GM12892 (cell line): ENCODE measurements at regions not wholly inside any gene's neighbourhood (a gene's known extent, or its start where the extent isn't known, plus 50 kb on each side); places are given as distances from the start of the nearest gene placed in this dataset.

ENCODE experiments used
- DNase-seq: peaks from one replicate; pipeline ENCODE4 v3.0.0; 2011; ENCODE audit not compliant: insufficient read length
- FAIRE-seq: peaks from 2 replicates; lab custom pipeline; 2011; peaks lifted over from hg19 to GRCh38; lab: Jason Lieb, UNC
- POLR2A ChIP-seq: IDR thresholded peaks from 2 replicates; pipeline ENCODE4 v1.6.1; 2011; ENCODE audit warnings: low read depth, low read length, control low read depth
- POLR2AphosphoS5 ChIP-seq: IDR thresholded peaks from 2 replicates; pipeline ENCODE4 v1.6.1; 2011; ENCODE audit warnings: low read depth, low read length, control low read depth
- TAF1 ChIP-seq: IDR thresholded peaks from 2 replicates; pipeline ENCODE4 v1.6.1; 2011; ENCODE audit warnings: low read depth, mild to moderate bottlenecking, control low read depth, low read length, borderline replicate concordance

DNA sequence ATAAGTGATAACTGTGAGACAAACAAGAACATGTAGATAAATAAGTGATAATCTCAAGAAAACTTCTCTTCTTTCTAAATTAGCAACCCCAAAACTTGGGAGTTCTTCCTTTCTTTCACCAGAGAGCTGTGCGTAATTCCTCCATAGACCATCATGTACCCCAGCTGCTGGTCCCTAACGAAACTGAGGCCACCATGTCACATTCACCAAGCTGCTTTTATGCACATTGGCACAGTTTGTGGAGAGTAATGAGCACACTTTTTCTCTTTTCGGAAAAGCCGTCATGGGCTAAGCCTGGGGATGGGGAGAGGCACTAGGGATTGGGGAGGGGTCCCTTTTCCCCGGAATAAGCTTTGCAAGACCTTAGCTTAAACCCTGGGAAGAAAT, 561.4 kb downstream of the BNC2 start:
- FAIRE-seq: no peak
- DNase-seq: no peak
- TF ChIP-seq TAF1: no peak

DNA sequence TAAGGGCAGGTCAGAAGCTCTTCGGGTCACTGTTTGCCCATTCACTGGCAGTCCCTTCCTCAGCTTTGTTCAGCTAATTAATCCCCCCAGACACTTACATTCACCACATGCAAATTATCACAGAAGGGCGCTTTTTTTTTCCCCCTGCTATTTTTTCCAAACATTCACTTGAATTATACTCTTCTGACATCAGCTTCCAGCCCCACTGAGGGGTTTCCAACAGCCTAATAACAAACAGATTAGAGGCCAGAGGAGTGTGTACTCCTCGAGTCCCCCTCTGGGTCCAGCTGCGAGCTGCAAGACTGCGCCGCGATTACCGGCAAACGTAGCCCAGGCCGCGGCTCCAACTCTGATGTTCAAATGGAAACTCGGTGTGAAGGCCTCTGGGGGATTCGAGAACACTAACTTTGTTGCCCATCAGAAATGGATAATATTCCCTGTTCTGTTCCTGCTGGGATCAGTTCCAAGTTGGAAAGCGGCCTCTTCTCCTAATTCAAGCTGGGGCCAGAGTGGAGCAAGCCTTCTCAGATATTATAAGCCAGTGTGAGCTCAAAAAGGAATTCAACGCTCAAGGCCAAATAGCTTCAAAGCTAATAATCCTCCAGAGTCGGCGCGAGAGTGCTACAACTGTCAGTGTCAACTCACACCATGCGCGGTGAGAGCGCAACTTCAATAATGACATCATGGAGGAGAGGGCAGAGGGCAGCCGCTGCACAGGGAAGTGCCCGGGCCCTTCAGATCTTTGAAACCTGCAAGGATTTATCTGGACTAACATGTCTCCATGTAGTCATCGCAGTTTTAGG, 560.8 kb downstream of the BNC2 start:
- FAIRE-seq: no peak
- TF ChIP-seq POLR2AphosphoS5: no peak
- no peak for TF ChIP-seq POLR2A
- TF ChIP-seq TAF1: no peak
- no peak for DNase-seq

DNA sequence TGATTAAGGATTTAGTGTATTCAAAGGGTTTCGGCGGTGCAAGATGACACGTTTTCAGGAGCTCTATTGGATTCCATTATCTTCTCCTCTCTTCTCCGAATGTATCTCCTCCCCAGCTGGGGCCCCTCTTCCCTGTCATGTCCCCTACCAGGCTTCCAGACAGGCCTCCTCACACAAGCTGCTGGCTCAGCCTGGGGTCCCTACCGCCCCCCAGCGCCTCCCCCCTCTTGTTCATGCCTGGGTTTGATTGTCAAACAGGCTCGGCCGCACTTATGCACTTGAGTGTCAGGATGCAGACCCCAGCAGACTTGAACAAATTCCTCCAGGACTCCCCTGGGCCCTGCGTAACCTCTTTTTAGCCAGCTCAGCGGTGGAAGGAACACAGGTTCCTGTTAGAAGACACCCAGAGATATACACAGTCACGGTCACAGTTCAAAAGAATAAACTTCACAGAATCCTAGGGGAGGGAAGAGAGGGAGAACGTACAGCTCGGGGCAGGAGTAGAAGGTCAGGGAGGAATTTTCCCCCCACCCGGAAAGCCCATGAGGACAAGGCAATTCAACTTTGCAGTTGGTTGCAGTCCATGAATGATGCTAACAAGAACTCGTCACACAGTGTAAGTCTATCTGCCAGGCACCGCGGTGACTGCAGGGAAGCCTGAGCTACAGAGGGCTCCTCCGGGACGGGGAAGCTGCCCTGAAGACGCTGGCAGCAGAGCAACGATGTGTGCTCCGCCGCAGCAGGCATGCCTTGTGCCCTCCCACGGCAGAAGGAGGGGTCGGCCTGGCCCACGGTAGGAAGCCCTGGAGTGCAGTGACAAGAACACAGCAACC, 560.0 kb downstream of the BNC2 start:
- DNase-seq (no peak), FAIRE-seq (no peak)
- no peak for TF ChIP-seq POLR2AphosphoS5
- no peak for TF ChIP-seq TAF1
- TF ChIP-seq POLR2A: no peak

DNA sequence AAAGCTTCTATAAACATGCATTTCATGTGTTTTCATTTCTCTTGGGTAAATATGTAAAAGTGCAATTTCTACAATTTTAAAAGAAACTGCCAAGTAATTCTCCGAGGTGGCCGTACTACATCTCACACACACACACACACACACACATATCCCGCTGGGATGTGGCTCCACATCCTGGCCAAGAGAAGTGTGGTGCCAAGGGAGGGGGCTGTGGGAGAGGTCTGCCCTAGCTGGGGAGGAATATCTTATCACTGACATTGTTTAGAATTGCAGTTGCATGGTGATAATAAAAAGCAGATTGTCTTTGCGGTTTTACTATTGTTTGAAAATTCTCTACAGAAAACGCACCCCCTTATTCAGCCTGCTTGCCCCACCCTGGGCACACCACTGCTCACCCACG, 558.4 kb downstream of the BNC2 start:
- TF ChIP-seq POLR2AphosphoS5: no peak
- no peak for TF ChIP-seq POLR2A
- no peak for TF ChIP-seq TAF1
- FAIRE-seq: no peak
- no peak for DNase-seq

DNA sequence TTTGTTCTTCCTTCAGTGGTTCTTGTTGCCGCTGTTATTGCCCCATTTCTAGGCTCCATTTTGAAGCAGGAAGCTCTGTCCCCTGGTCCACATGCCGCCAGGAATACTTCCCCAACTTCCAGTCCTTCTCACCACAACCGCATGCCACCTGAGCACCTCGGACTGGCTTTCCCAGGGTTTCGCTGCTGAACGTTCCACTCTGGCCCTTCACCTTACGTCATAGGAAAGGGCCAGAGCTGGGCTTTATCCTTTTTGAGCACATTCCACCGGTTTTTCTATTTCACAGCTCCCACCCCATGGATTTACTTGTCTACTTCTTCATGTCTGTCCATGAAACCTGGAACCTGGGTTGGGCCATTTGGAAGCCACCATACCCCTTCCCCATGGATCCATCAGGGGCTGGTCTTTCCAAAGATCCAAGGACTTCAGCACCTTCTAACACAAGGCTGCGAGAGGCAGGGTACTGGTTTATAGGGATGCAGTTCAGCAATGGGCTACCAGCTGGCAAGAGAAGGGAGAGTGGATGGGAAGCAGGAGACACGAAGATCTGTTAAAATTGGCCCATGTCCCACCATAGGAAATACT, 557.4 kb downstream of the BNC2 start:
- no peak for FAIRE-seq
- TF ChIP-seq TAF1 (no peak), POLR2A (no peak), POLR2AphosphoS5 (no peak)
- no peak for DNase-seq

DNA sequence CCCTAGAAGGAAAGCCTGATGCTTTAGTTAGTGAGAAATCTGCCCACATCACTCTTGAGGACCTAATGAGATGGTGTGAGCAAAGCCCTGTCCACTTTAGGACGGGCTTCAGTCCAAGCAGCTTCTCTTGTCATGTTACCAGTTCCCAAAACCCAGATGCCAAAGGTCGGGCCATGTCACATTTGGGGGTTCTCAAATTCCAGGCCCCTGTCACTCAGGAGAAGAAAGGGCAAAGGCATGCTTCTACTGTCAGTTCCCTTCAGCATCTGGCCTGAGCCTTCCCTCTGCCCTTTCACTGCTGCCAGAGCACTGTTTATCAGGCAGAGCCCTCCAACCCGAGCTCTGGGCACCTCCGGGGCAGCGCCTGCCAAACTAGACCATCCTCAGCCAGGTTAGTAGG, 556.0 kb downstream of the BNC2 start:
- no peak for DNase-seq
- TF ChIP-seq POLR2A (no peak), TAF1 (no peak), POLR2AphosphoS5 (no peak)
- no peak for FAIRE-seq

DNA sequence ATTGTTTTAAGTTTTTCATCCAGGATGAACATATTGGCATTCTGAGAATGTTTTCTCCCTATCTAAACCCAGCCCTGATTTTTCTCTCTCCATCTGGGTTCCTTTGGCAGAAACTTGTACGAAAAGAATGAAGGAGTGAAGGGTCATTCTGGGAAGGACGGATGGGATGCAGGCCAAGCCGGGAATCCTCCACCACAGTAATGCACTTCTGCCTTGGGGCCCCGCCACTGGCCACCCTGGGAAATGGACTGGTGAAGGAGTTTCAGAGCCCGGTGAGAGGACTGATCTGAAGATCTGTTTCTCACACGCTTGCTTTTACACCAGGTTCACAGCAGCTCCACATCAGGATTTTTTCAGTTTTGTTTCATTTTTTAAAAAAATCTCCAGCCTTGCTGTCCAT, 554.8 kb downstream of the BNC2 start:
- FAIRE-seq (no peak), DNase-seq (no peak)
- no peak for TF ChIP-seq TAF1
- TF ChIP-seq POLR2AphosphoS5: no peak
- no peak for TF ChIP-seq POLR2A

DNA sequence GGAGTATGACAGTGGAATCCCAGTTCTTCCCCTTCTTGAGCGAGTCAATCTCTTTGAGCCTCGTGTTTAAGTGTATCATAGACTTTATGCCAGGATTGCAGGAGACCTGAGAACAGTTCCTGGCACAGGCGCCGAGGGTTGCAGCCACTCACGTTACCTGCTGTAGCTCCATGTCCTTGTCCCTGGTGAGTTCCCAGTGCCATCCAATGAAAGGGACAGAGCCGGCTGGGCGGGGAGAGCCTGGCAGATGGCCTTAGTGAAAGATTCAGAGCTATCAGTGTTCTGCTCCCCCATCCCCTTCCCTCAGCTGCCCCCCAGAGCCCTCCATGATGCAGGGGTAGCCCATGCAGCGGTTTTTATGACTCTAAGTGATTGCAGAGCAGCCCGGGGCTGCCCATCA, 554.0 kb downstream of the BNC2 start:
- FAIRE-seq (no peak), DNase-seq (no peak)
- TF ChIP-seq POLR2A: no peak
- no peak for TF ChIP-seq TAF1
- no peak for TF ChIP-seq POLR2AphosphoS5

DNA sequence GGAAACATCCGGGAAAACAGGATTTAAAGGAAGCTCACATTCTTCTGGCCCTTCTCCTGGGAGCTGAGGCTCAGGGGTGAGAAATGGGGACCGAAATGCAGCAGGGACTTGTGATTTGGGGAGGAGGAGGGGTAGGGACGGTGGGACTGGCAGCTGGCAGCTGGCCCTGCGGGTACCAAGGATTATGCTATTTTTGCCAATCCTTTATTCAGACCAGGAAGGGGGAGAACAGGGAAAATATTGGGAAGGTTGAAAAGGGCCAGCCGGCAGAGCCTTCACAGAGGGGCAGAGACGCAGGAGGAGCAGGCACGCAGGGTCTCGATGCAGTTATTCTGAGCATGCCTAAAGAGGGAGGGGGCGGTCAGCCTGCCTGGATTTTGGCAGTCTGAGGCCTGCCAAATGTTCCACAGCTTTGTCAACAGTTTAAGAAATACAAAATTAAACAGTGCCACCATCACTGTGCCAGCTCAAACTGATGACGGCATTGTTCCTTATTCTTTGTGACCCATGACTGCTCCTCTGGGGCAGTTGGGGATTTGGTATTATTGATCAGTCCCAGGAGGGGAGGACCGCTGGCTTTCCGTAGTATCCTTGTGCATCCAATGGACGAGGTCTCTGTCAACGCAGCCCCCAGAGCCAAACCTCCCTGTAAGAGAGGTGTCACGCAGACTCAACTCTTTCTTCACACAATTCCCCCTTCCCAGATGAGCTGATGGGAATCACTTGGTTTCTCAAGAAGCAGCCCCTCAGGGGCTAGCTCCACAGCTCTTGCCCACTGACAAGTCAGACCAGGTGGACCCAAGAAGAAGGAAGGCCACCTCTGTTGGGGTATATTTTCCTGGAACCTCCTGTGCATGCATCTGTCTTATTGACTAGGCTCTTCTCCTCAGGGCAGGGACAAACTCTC, 553.3 kb downstream of the BNC2 start:
- DNase-seq (no peak), FAIRE-seq (no peak)
- TF ChIP-seq POLR2AphosphoS5 (no peak), TAF1 (no peak), POLR2A (no peak)

DNA sequence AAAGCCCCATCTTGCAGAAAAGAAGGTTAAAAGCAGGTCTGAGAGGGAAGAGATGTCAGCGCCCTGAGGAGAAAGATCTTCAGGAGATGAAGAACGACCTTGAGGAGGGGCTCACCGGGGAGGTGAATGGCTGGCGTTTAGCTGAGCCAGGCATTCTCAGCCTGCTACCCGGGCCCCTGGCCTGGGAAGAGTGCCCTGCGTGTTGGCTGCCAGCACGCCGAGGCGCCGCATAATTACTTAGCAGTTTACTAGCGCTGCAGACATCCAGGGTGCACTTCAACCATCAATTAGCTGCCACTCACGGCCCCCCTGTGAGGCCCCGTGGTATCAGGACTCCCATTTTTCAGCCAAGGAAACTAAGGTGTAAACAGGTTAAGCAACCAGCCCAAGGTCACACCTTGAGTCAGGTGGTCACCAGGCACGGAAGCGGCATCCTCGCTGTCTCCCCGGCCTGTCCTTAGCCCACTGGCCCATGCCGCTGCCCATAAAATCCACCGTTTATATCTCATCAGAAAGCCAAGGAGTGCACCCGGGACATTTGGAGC, 551.9 kb downstream of the BNC2 start:
- DNase-seq: no peak
- no peak for TF ChIP-seq POLR2A
- TF ChIP-seq POLR2AphosphoS5: no peak
- no peak for TF ChIP-seq TAF1
- FAIRE-seq: no peak

DNA sequence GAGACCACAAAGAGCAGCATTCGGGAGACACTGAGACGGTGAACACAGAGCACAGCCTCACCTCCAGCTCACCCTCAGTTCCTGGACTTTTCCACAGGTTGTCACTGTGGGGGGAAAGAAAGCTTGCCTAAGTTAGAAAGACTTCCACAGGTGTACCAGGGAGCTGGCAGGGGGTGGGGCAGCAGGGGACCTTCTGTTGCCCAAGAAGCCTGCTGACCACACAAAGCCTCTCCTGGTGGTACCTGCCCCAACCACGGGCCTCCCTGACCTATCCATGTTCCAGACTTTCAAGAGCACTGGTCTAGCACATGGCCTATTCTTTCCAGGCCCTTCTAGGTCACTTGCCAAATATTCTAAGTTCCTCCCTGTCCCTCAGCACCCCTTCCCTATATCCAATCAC, 550.8 kb downstream of the BNC2 start:
- FAIRE-seq: no peak

More for the DNA sequence above, 550.8 kb downstream of the BNC2 start:
- TF ChIP-seq TAF1 (no peak), POLR2A (no peak), POLR2AphosphoS5 (no peak)
- DNase-seq: no peak
